ENCODE measurements at regions not wholly inside any gene's neighbourhood (a gene's known extent, or its start where the extent isn't known, plus 50 kb on each side); places are given as distances from the start of the nearest gene placed in this dataset.

DNA sequence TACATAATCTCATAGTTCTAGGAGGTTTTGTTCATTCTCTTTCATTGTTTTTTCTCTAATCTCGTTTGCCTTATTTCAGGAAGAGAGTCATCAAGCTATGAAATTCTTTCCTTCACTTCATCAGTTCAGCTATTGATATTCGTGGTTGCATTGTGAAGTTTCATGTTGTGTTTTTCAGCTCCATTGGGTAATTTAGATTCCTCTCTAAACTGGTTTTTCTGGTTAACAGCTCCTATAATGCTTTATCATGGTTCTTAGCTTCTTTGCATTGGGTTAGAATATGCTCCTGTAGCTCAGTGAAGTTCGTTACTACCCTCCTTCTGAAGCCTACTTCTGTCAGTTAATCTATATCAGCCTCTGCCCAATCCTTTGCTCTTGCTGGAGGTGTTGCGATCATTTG, 69.4 kb upstream of the CD96 start:
- DNase-seq (ENCODE audit: low read depth in 1 of 2, low spot score in 1 of 2), result no peak

GRCh38 chr3:111473550-111473949, 68.4 kb upstream of the CD96 start:
- no peak for DNase-seq (ENCODE audit: low read depth in 1 of 2, low spot score in 1 of 2)

GRCh38 chr3:111476701-111477100, 65.3 kb upstream of the CD96 start:
- no peak for DNase-seq (ENCODE audit: low read depth in 1 of 2, low spot score in 1 of 2)

- no peak for DNase-seq (ENCODE audit: low read depth in 1 of 2, low spot score in 1 of 2)
These were observed 61.9 kb upstream of the CD96 start for GRCh38 chr3:111480091-111480490.

- DNase-seq (ENCODE audit: low read depth in 1 of 2, low spot score in 1 of 2), result no peak
These were observed 60.4 kb upstream of the CD96 start for GRCh38 chr3:111481551-111481950.

GRCh38 chr3:111482574-111482973, 59.4 kb upstream of the CD96 start:
- no peak for DNase-seq (ENCODE audit: low read depth in 1 of 2, low spot score in 1 of 2)

GRCh38 chr3:111485086-111485485, 56.9 kb upstream of the CD96 start:
- no peak for DNase-seq (ENCODE audit: low read depth in 1 of 2, low spot score in 1 of 2)

Data from activated T-helper 1 cell treated with anti-CD3 and anti-CD28 coated beads, Interleukin-2, amount 50 U/mL, for 16 hours (primary cell).